NCI-H82 (cell line): ENCODE measurements at regions not wholly inside any gene's neighbourhood (a gene's known extent, or its start where the extent isn't known, plus 50 kb on each side); places are given as distances from the start of the nearest gene placed in this dataset.

Source experiments
- DNase-seq: peaks from one replicate; lab custom pipeline; 2025; lab: John Stamatoyannopoulos, UW

- no peak for DNase-seq
Measured at GRCh38 chr17:12290207-12290606, 269.5 kb downstream of the MAP2K4 start.

GRCh38 chr17:12296209-12296625 lies 275.5 kb downstream of the MAP2K4 start:
- no peak for DNase-seq

GRCh38 chr17:12301551-12301950 lies 280.9 kb downstream of the MAP2K4 start:
- no peak for DNase-seq

- no peak for DNase-seq
Measured at GRCh38 chr17:12302711-12303110, 282.0 kb downstream of the MAP2K4 start.

GRCh38 chr17:12310811-12311210 lies 290.1 kb downstream of the MAP2K4 start:
- no peak for DNase-seq

GRCh38 chr17:12312692-12313091 lies 292.0 kb downstream of the MAP2K4 start:
- no peak for DNase-seq

- DNase-seq = no peak
Measured at GRCh38 chr17:12313786-12314185, 293.1 kb downstream of the MAP2K4 start.

GRCh38 chr17:12316021-12316420 lies 295.3 kb downstream of the MAP2K4 start:
- no peak for DNase-seq

- DNase-seq = no peak
Measured at GRCh38 chr17:12318571-12319266, 298.0 kb downstream of the MAP2K4 start.

GRCh38 chr17:12320286-12320685 lies 299.6 kb downstream of the MAP2K4 start:
- DNase-seq = no peak

- DNase-seq = no peak
Measured at GRCh38 chr17:12328204-12328603, 307.5 kb downstream of the MAP2K4 start.

GRCh38 chr17:12330456-12330855 lies 309.8 kb downstream of the MAP2K4 start:
- DNase-seq = no peak

GRCh38 chr17:12341328-12341727 lies 320.7 kb downstream of the MAP2K4 start:
- no peak for DNase-seq

- DNase-seq = peak; percentile 17
Measured at GRCh38 chr17:12342161-12342560, 321.5 kb downstream of the MAP2K4 start.

- peak; percentile 91 for DNase-seq
Measured at GRCh38 chr17:12342609-12343435, 322.1 kb downstream of the MAP2K4 start.

- DNase-seq = no peak
Measured at GRCh38 chr17:12348476-12348875, 317.2 kb upstream of the MYOCD start.

GRCh38 chr17:12349297-12349696 lies 316.4 kb upstream of the MYOCD start:
- DNase-seq = no peak

- no peak for DNase-seq
Measured at GRCh38 chr17:12352127-12352526, 313.6 kb upstream of the MYOCD start.

GRCh38 chr17:12357600-12357999 lies 308.1 kb upstream of the MYOCD start:
- DNase-seq = no peak

GRCh38 chr17:12358477-12358876 lies 307.2 kb upstream of the MYOCD start:
- DNase-seq = no peak

- no peak for DNase-seq
Measured at GRCh38 chr17:12362853-12363455, 302.7 kb upstream of the MYOCD start.

GRCh38 chr17:12365805-12366204 lies 299.9 kb upstream of the MYOCD start:
- no peak for DNase-seq

- no peak for DNase-seq
Measured at GRCh38 chr17:12369065-12369464, 296.6 kb upstream of the MYOCD start.
